ENCODE measurements at regions not wholly inside any gene's neighbourhood (a gene's known extent, or its start where the extent isn't known, plus 50 kb on each side); places are given as distances from the start of the nearest gene placed in this dataset.

- Mint-ChIP-seq H3K36me3 (ENCODE audit: insufficient read depth in 1 of 3, low read depth in 3 of 3) (no peaks in the 10 kb centered on the region), H3K4me1 (no peaks in the 10 kb centered on the region), H3K9me3 (no peaks in the 10 kb centered on the region; a peak in 1 of 5 replicates), H3K4me3 (no peak overlapping the region), H3K27me3 (ENCODE audit: low read depth) (no peaks in the 10 kb centered on the region; the same call in none of the 2 replicates), H3K27ac (no peak overlapping the region)
- Histone ChIP-seq H2AK5ac (ENCODE audit: insufficient read length, low read length) (no peak overlapping the region), H3K4ac (ENCODE audit: low read depth, low read length) (no peak overlapping the region), H2BK12ac (ENCODE audit: insufficient read length, low read depth, low read length) (no peak overlapping the region), H3K23ac (ENCODE audit: insufficient read length, low read depth, low read length) (no peak overlapping the region), H3K4me2 (ENCODE audit: insufficient read depth, insufficient read length, low read length) (no peak overlapping the region), H3K79me2 (ENCODE audit: insufficient read depth, low read length) (no peaks in the 10 kb centered on the region), H3K18ac (ENCODE audit: insufficient read length, low read depth, low read length) (no peak overlapping the region), H4K20me1 (ENCODE audit: control insufficient read depth, insufficient read depth, insufficient read length) (no peaks in the 10 kb centered on the region), H3K79me1 (ENCODE audit: insufficient read depth, low read depth, low read length, poor library complexity, severe bottlenecking) (no peaks in the 10 kb centered on the region), H3K56ac (ENCODE audit: insufficient read length, low read depth, low read length) (no peak overlapping the region), H3K14ac (ENCODE audit: insufficient read depth, low read length) (no peak overlapping the region), H4K5ac (ENCODE audit: insufficient read length, low read depth, low read length) (no peak overlapping the region), H3K27me3 (ENCODE audit: insufficient read depth, low read length) (no peaks in the 10 kb centered on the region), H2AFZ (ENCODE audit: low read length) (no peak overlapping the region), H3K27ac (ENCODE audit: insufficient read length, low read depth, low read length) (no peak overlapping the region), H3K9ac (ENCODE audit: extremely low read depth, insufficient read length, low read length) (no peak overlapping the region), H3K4me1 (ENCODE audit: insufficient read depth, low read length) (no peaks in the 10 kb centered on the region), H3K9me3 (ENCODE audit: control insufficient read depth, low read depth, low read length) (no peaks in the 10 kb centered on the region), H4K8ac (replicated peaks; ENCODE audit: insufficient read length, low read depth, low read length) (no peak overlapping the region), H2BK5ac (ENCODE audit: insufficient read length, low read length) (no peak overlapping the region), H3K23me2 (ENCODE audit: insufficient read length, low read depth, low read length, poor library complexity, severe bottlenecking) (no peaks in the 10 kb centered on the region), H3T11ph (ENCODE audit: low read length) (no peak overlapping the region), H2BK20ac (ENCODE audit: low read depth, low read length, poor library complexity, severe bottlenecking) (no peak overlapping the region), H4K91ac (ENCODE audit: insufficient read length, low read depth, low read length) (no peak overlapping the region), H2BK15ac (ENCODE audit: low read depth, low read length) (no peak overlapping the region), H2BK120ac (ENCODE audit: low read depth, low read length, poor library complexity, severe bottlenecking) (no peak overlapping the region)
- TF ChIP-seq, protein P1, sequence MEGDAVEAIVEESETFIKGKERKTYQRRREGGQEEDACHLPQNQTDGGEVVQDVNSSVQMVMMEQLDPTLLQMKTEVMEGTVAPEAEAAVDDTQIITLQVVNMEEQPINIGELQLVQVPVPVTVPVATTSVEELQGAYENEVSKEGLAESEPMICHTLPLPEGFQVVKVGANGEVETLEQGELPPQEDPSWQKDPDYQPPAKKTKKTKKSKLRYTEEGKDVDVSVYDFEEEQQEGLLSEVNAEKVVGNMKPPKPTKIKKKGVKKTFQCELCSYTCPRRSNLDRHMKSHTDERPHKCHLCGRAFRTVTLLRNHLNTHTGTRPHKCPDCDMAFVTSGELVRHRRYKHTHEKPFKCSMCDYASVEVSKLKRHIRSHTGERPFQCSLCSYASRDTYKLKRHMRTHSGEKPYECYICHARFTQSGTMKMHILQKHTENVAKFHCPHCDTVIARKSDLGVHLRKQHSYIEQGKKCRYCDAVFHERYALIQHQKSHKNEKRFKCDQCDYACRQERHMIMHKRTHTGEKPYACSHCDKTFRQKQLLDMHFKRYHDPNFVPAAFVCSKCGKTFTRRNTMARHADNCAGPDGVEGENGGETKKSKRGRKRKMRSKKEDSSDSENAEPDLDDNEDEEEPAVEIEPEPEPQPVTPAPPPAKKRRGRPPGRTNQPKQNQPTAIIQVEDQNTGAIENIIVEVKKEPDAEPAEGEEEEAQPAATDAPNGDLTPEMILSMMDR (conservative IDR thresholded peaks at IDR 0.05) = no peak
- no CpG with 5 or more reads among the region's 2 CpGs for WGBS (ENCODE audit: extremely low coverage, insufficient read length, low lambda C conversion rate)
- no peak for DNase-seq
Observed at GRCh38 chr20:6434131-6434530, 311.3 kb upstream of the FERMT1 start.

All from H9 (cell line).